T-helper 1 cell treated with Interleukin-12 subunit alpha and Interleukin-12 subunit beta and Interleukin-4 antibody, amounts not matched to agents 30 μg/mL and 1 μg/mL, for 36 hours (primary cell): ENCODE measurements at regions not wholly inside any gene's neighbourhood (a gene's known extent, or its start where the extent isn't known, plus 50 kb on each side); places are given as distances from the start of the nearest gene placed in this dataset.

ENCODE experiments used
- H3K27ac Mint-ChIP-seq: one replicate; pipeline ENCODE4 v1.8.0; 2021; ENCODE audit warnings: mild to moderate bottlenecking, mixed read lengths
- H3K27me3 Mint-ChIP-seq: one replicate; pipeline ENCODE4 v1.8.0; 2021; ENCODE audit warnings: low read depth, mixed read lengths
- H3K36me3 Mint-ChIP-seq: one replicate; pipeline ENCODE4 v1.8.0; 2021; ENCODE audit warnings: low read depth, mixed read lengths
- H3K4me1 Mint-ChIP-seq: one replicate; pipeline ENCODE4 v1.8.0; 2021; ENCODE audit warnings: low read depth, mixed read lengths
- H3K4me3 Mint-ChIP-seq: one replicate; pipeline ENCODE4 v1.8.0; 2021; ENCODE audit warnings: mild to moderate bottlenecking, moderate library complexity, mixed read lengths
- H3K9me3 Mint-ChIP-seq: one replicate; pipeline ENCODE4 v1.8.0; 2021; ENCODE audit warnings: mixed read lengths

DNA sequence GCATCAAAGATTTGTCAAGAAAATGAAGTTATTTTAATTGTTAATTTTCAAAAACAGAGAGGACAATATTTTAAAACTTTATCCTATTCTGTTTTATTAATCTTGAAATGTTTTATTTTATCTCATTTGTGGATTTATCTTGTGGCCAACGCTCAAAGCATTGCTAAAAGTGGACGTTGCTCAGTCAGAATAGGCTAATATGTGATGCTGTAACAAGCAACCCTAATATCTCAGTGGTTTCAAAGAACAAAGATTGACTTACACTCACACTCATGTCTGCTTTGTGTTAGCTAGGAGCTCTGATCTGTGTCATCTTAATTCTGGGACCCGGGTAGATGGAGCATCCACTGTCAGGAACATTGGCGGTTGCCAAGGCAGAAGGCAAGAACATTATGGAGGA lies 86.0 kb upstream of the PLCL2 start:
- Mint-ChIP-seq H3K27me3 (peaks cover 3% of the 10 kb centered on the region), H3K4me3 (no peak overlapping the region), H3K9me3 (peaks cover 8% of the 10 kb centered on the region), H3K4me1 (peaks cover 14% of the 10 kb centered on the region), H3K27ac (no peak overlapping the region), H3K36me3 (no peaks in the 10 kb centered on the region)

DNA sequence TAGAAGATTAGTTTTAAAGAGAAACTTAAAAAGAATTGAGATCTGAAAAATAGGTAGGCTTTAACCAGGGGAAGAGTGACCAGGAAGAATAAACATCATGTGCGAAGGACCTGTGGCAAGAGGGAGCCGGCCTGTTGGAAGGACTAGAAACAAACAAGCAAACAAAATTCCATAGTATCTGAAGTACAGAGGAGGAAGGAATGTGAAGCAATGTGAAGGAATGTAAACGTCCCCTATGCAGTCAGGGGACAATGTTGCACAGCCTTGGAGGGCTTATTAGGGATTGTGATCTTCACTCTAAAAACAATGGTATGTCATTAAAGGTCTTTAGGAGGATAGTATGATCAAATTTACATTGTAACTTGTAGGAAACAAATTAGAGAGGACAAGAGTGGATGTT lies 84.4 kb upstream of the PLCL2 start:
- Mint-ChIP-seq H3K9me3 (peaks cover 8% of the 10 kb centered on the region), H3K4me3 (no peak overlapping the region), H3K27ac (no peak overlapping the region), H3K27me3 (peaks cover 14% of the 10 kb centered on the region), H3K36me3 (no peaks in the 10 kb centered on the region), H3K4me1 (peaks cover 14% of the 10 kb centered on the region)

DNA sequence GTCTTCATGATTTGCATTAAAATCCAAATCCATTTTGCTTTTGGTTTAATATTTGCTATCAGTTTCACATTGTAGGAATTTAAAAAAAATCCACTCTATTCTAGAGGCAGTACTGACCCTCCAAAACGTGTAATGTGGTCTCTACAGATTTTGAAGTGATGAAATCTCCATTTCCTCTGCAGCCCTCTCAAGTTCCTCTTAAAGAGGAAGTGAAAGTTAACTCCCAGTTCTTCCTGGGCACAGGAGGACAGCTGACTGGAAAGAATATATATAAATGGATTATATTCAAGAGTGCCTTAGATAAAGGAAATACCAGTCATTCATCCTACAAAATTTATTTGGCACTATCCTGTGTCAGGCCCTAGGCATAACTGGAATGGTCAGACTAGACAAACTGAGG lies 83.5 kb upstream of the PLCL2 start:
- H3K27me3 Mint-ChIP-seq = peaks cover 22% of the 10 kb centered on the region
- H3K4me1 Mint-ChIP-seq = peaks cover 14% of the 10 kb centered on the region
- peaks cover 8% of the 10 kb centered on the region for H3K9me3 Mint-ChIP-seq
- H3K36me3 Mint-ChIP-seq = no peaks in the 10 kb centered on the region
- H3K4me3 Mint-ChIP-seq = no peak overlapping the region
- H3K27ac Mint-ChIP-seq = no peak overlapping the region

DNA sequence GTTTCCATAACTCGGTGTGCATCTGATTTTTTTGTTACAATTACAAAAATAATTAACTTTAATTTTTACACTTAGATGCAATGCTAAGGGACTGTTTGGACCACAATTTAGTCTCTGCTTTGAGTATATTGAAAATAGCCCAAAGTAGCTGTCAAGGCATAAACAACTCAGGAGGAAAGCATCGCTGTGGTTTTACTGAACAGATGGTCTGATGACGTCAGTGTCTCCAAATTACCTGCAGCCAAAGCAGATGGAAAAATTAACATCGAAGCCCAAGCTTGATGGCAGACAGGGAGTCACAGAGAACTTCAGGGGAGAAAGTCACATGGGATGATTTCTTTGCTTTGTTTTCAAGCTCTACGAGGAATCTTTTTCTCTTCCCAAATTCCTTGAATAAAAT lies 83.1 kb upstream of the PLCL2 start:
- H3K27ac Mint-ChIP-seq = no peak overlapping the region
- H3K36me3 Mint-ChIP-seq = no peaks in the 10 kb centered on the region
- H3K4me3 Mint-ChIP-seq = no peak overlapping the region
- H3K9me3 Mint-ChIP-seq = peaks cover 8% of the 10 kb centered on the region
- peaks cover 13% of the 10 kb centered on the region for H3K4me1 Mint-ChIP-seq
- peaks cover 24% of the 10 kb centered on the region for H3K27me3 Mint-ChIP-seq

DNA sequence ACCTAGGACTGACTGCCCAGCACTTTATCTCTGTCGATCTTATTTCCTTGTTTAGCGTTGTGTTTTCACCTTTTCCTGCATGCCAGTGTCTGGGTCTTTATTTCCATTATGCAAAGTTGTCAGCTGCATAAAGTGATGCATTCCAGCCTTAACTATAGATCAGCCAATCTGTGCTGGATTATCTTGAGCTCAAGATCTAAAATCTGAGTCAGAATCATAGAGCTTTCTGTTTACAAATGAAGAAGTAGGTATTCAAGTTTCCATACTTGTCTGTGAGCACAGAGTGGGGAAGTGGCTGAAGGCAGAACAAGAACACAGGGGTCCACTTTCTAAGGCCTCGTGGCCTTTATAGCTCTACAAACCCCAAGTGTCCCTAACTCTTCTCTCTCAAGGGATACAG lies 82.4 kb upstream of the PLCL2 start:
- H3K9me3 Mint-ChIP-seq = peaks cover 8% of the 10 kb centered on the region
- H3K4me3 Mint-ChIP-seq = no peak overlapping the region
- no peak overlapping the region for H3K27ac Mint-ChIP-seq
- peaks cover 29% of the 10 kb centered on the region for H3K27me3 Mint-ChIP-seq
- peaks cover 11% of the 10 kb centered on the region for H3K4me1 Mint-ChIP-seq
- no peaks in the 10 kb centered on the region for H3K36me3 Mint-ChIP-seq

DNA sequence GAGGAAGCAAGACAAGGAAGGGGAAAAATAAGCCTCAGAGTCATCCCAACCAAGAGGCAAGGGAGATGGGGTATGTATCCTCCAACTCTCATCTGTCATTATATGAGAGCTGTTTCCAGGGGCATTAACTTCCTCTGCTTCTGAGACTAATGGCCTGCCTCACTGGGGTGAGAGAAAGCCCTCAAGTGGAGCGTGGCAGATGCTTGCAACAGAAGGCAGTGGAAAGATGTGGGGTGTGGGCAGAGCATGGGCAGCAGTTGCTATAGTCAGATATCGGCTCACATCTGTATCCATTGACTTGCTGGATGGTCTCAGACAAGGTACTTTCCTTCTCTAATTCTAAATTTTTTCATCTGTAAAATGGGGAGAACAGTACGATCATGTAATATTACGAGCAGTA lies 81.7 kb upstream of the PLCL2 start:
- Mint-ChIP-seq H3K27ac (no peak overlapping the region), H3K9me3 (peaks cover 8% of the 10 kb centered on the region), H3K36me3 (no peaks in the 10 kb centered on the region)

DNA sequence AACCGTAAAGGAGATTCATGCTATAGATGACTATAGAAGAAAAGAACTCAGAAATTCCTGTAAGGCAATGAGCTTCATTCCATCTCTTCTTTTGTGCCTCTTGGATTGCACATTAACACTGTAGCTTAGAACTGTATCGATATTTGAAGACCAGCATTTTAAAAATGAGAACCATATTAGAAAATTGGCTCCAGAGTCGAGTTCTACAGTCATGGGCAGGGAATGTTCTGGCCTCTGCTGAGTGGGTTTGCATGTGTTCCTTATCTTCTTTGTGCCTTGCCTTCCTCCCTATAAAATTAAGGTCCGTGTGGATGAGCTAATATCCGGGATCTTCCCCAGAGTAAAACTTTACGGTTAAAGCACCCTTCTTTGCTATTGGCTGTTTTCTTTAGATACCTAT lies 77.4 kb upstream of the PLCL2 start:
- no peak overlapping the region for H3K4me3 Mint-ChIP-seq
- H3K9me3 Mint-ChIP-seq = no peaks in the 10 kb centered on the region
- H3K27ac Mint-ChIP-seq = no peak overlapping the region
- H3K4me1 Mint-ChIP-seq = peaks cover 2% of the 10 kb centered on the region
- no peaks in the 10 kb centered on the region for H3K36me3 Mint-ChIP-seq
- H3K27me3 Mint-ChIP-seq = peaks cover 55% of the 10 kb centered on the region

More for the DNA sequence above, 81.7 kb upstream of the PLCL2 start:
- H3K27me3 Mint-ChIP-seq = peaks cover 34% of the 10 kb centered on the region
- no peak overlapping the region for H3K4me3 Mint-ChIP-seq
- peaks cover 11% of the 10 kb centered on the region for H3K4me1 Mint-ChIP-seq

DNA sequence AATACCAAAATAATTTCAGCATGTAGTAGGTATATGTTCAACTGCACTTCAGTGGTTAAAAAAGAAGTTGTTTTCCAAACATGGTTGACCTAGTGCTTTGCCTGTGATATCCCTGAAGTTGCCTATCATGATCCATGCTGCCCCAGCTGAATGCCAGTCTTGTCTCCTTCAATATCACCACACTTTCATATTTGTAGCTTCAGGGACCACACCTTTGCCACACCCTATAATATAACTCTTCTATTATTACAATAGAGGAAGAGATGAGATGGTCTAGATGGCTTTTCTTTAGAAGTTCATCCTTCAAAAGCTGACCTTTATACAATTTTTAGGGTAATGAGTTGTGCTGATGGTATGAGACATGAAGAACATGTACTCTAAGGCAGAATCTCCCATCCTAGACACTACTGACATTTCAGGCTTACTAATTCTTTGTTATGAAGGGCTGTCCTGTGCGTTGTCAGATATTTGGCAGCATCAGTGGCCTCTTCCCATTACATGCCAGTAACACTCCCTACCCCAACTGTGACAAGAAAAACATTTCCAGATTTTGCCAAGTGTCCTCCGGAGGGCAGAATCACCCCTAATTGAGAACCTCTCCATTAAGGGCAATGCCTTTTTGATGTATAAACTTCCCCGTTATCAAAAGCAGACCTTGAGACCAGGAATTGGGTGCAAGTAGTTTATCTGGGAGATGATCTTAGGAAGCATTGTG lies 76.2 kb upstream of the PLCL2 start:
- no peak overlapping the region for H3K4me3 Mint-ChIP-seq
- H3K36me3 Mint-ChIP-seq = no peaks in the 10 kb centered on the region
- H3K27me3 Mint-ChIP-seq = peaks cover 54% of the 10 kb centered on the region
- no peaks in the 10 kb centered on the region for H3K9me3 Mint-ChIP-seq
- H3K27ac Mint-ChIP-seq = no peak overlapping the region
- no peaks in the 10 kb centered on the region for H3K4me1 Mint-ChIP-seq

DNA sequence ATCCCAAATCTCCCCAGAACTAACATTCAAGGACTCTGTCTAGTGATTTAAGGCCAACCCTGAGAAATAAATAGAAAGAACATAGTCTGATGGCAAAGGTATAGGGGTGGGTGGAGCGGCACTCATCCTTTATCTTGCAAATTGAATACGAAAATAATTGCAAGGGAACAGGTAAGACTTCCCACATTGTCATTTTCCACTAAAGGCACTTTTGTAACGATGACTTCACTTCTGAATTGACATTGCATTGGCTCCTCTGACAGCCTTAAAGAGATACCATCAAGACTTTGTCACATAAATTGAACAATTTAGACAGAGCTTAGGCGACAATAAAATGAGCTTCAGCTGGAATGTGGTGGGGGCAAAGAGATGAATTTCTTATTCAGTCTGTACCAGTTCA lies 75.3 kb upstream of the PLCL2 start:
- Mint-ChIP-seq H3K4me3 (no peak overlapping the region), H3K9me3 (peaks cover 2% of the 10 kb centered on the region), H3K27ac (no peak overlapping the region), H3K36me3 (no peaks in the 10 kb centered on the region), H3K27me3 (peaks cover 47% of the 10 kb centered on the region), H3K4me1 (no peaks in the 10 kb centered on the region)

DNA sequence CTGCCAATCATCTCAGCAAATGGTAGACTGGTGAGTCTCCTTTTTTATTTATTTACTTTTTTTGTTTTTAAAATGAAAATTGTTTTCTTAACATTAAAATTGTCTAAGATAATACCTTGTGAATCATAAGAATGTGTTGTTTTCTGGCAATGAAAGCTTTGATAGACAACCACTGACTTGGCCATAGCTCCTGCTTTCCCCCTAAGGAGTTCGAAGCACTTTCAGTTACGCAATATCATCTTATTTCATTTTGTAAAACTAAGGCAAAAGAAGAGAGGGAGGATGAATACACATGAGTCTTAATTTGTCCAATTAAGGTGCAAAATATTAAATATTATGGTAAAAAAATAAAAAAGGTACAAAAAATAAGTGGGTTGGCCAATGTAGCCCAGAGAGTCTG lies 74.8 kb upstream of the PLCL2 start:
- no peak overlapping the region for H3K27ac Mint-ChIP-seq
- H3K9me3 Mint-ChIP-seq = peaks cover 7% of the 10 kb centered on the region
- no peak overlapping the region for H3K4me3 Mint-ChIP-seq
- no peaks in the 10 kb centered on the region for H3K4me1 Mint-ChIP-seq
- H3K27me3 Mint-ChIP-seq = peaks cover 43% of the 10 kb centered on the region
- no peaks in the 10 kb centered on the region for H3K36me3 Mint-ChIP-seq

DNA sequence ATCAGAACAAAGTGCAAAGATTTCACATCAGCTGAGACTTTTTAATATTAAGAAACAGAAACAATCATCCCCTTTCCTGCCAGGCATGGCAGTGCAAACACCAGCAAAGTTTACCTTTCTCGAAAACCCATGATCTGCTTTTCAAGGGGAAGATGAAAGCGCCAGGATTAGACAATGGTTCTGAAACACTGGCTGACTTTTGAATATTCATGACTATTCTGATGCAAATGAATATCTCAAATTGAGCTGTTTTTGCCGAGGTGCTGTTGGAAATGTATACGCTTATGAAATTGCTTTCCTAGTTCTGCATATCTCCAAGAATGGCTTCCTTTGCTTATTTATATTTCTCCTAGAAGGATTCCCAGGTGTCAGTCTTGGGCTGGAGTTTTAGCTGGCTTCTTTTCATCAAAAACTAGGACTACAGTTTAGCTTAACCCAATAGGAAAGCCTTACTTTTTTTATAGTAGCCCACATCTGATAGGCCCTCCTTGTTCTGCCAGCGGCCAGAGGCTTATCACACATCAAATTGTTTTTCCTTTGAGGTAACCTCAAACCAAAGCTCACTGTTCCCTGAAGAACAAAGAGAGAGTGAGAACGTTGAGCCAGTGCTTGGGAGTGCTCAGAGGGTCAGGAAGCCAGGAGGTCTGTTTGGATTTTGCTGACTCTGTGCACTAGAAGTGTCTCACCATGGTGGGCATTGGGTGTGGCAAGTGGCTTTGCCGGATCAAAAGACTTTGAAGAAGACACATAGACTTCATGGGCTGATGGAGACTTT lies 74.0 kb upstream of the PLCL2 start:
- H3K4me3 Mint-ChIP-seq = no peak overlapping the region
- H3K27me3 Mint-ChIP-seq = peaks cover 43% of the 10 kb centered on the region
- H3K27ac Mint-ChIP-seq = no peak overlapping the region
- no peaks in the 10 kb centered on the region for H3K4me1 Mint-ChIP-seq
- peaks cover 11% of the 10 kb centered on the region for H3K9me3 Mint-ChIP-seq
- H3K36me3 Mint-ChIP-seq = peaks cover 1% of the 10 kb centered on the region

DNA sequence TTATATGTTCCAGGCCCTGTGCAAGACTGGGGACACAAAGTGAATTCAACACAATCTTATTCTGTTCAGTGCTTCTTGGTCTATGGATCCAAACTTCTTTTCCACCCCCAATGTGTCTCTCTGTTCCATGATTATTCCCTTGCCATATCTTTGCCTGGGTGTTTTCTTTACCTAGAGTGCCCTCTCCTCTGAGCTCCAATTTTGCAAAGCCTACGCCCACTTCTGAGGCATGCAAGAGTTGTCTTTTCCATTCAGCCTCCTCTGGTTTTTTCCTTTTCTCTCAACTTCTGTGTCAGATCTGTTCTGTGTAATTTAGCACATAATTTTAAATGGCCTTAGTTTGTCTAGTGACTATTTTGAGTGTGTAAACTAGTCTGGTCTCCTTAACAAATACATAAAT lies 72.8 kb upstream of the PLCL2 start:
- Mint-ChIP-seq H3K4me1 (no peaks in the 10 kb centered on the region), H3K27ac (no peak overlapping the region), H3K27me3 (peaks cover 36% of the 10 kb centered on the region), H3K4me3 (no peak overlapping the region), H3K36me3 (peaks cover 1% of the 10 kb centered on the region), H3K9me3 (peaks cover 11% of the 10 kb centered on the region)

DNA sequence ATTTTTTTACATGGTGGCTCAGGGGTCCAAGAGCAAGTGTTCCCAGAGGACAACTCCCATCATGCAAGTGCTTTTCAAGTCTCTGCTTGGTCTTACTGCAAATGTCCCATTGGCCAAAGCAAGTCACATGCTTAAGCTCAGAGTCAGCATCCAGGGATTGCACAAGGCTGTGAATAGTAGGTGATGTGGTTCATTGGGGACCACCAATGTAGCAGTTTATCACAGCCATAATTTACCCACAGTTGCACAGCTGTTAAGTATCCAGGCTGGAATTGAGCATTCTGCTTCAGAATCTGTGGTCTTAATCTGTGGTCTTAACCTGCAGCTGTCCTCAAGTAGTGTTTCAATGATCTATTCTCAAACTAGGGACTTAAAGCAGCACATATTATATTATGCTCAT lies 71.4 kb upstream of the PLCL2 start:
- Mint-ChIP-seq H3K4me3 (no peak overlapping the region), H3K9me3 (peaks cover 11% of the 10 kb centered on the region), H3K4me1 (no peaks in the 10 kb centered on the region), H3K27ac (no peak overlapping the region), H3K36me3 (peaks cover 1% of the 10 kb centered on the region), H3K27me3 (peaks cover 29% of the 10 kb centered on the region)

DNA sequence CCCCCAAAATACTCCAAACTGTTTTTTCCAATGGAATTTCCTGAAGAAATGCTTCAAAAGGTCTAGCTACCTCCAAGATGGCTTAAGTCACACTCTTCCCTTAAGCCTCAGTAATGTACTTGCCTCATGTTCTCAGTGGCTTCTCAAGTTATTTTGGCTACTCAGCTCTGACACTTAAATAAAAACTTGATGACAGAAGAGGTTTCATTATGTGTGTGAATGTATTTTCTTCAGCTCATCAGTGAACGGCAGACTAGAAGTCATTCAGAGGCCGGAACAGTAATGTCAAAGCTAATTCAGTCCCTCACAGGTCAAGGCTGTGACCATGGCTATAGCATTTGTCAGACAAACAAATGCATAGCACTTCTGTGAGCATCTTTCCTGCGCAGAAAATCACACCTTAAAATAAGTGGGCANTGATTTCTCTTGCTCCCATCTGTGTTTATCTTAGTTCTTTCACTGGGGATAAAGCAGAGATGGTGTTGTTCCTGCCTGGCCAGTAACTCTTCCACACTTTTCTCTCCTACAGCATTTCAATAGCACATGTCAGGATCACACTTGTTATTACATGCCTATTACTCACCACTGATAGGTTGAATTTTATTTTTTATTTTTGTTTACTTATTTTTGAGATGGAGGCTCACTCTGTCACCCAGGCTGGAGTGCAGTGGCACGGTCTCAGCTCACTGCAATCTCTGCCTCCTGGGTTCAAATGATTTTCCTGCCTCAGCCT lies 68.5 kb upstream of the PLCL2 start:
- no peak overlapping the region for H3K4me3 Mint-ChIP-seq
- H3K27ac Mint-ChIP-seq = no peak overlapping the region
- peaks cover 11% of the 10 kb centered on the region for H3K9me3 Mint-ChIP-seq
- H3K4me1 Mint-ChIP-seq = no peaks in the 10 kb centered on the region
- H3K27me3 Mint-ChIP-seq = peaks cover 21% of the 10 kb centered on the region
- peaks cover 1% of the 10 kb centered on the region for H3K36me3 Mint-ChIP-seq

DNA sequence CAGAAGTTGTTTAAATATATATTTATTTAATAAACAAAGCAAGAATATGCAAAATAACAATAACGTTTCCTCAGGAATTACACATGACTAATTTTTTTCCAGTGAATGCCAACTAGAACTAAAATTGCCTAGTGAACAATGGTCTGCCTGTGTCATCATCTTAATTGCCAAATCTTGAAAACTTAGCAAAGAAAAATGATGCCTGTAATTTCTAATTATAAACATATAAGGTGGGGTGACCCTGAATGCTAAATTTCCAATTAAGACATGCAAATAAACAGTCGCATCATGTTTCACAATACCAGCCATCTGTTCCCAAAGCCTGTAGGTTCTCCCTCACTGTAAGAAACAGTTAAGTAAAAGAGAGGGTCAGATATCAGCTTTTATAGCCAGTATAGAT lies 67.6 kb upstream of the PLCL2 start:
- no peak overlapping the region for H3K27ac Mint-ChIP-seq
- peaks cover 1% of the 10 kb centered on the region for H3K36me3 Mint-ChIP-seq
- H3K9me3 Mint-ChIP-seq = peaks cover 11% of the 10 kb centered on the region
- no peak overlapping the region for H3K4me3 Mint-ChIP-seq
- no peaks in the 10 kb centered on the region for H3K4me1 Mint-ChIP-seq
- H3K27me3 Mint-ChIP-seq = peaks cover 17% of the 10 kb centered on the region
